Astrocyte of the cerebellum (primary cell): ENCODE measurements at regions not wholly inside any gene's neighbourhood (a gene's known extent, or its start where the extent isn't known, plus 50 kb on each side); places are given as distances from the start of the nearest gene placed in this dataset.

Experiments used
- DNase-seq: peaks from one replicate; pipeline ENCODE4 v3.0.0-alpha.2; 2011; ENCODE audit warnings: low read depth
- H3K4me3 ChIP-seq: 2 replicates; pipeline ENCODE4 v1.5.1; 2011; ENCODE audit warnings: mild to moderate bottlenecking, low read depth, low read length, moderate library complexity
- in situ Hi-C: cut with HindIII; loops from 2 replicates; pipeline ENCODE4 v1.10.0; 2017; ENCODE audit warnings: low sequenced_read_pairs
- TF ChIP-seq, protein P1 (sequence below): IDR thresholded peaks from 2 replicates; pipeline ENCODE4 v1.5.1; 2012; ENCODE audit warnings: low read length, low read depth, moderate library complexity, mild to moderate bottlenecking; ENCODE audit errors: missing control alignments

DNA sequence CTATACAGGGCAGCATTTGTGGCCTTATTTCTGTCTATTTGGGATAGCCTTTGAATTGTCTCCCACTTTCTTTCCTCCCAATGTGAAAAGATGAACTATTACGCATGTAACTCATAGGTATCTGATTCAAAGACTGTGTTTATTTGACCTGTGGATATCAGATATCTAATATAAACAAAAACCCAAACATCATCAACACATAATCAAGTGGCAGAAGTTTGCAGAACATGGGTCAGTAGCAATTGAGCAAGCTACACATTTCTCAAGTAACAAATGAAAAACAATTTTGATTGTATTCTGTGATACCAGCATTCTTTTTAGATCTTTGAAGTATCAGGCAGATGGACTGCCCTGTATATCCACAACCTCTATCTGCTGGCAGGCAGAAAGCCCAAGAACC lies 490.5 kb upstream of the ADGRL2 start:
- in situ Hi-C loops = no loop called here
- TF ChIP-seq, protein P1, sequence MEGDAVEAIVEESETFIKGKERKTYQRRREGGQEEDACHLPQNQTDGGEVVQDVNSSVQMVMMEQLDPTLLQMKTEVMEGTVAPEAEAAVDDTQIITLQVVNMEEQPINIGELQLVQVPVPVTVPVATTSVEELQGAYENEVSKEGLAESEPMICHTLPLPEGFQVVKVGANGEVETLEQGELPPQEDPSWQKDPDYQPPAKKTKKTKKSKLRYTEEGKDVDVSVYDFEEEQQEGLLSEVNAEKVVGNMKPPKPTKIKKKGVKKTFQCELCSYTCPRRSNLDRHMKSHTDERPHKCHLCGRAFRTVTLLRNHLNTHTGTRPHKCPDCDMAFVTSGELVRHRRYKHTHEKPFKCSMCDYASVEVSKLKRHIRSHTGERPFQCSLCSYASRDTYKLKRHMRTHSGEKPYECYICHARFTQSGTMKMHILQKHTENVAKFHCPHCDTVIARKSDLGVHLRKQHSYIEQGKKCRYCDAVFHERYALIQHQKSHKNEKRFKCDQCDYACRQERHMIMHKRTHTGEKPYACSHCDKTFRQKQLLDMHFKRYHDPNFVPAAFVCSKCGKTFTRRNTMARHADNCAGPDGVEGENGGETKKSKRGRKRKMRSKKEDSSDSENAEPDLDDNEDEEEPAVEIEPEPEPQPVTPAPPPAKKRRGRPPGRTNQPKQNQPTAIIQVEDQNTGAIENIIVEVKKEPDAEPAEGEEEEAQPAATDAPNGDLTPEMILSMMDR = no peak
- no peak for DNase-seq
- H3K4me3 ChIP-seq = no peak overlapping the region

DNA sequence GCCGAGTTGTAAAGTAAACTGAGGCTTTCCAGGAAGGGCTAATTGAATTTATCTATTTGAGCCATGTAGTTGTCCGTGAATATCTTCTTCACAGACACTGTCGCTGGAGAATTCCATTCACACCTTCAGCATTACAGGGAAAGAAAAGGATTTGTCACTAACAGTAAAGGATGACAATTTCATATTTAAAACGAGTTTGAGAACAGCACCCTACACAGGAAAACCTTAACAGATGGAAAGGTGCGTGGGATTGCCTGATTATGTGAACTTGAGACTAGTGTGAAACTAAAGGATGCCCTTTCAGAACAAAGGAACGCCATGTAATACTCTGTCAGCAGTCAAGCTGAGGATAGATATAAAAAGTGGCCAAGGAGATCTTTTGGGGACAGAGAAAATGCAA lies 492.5 kb upstream of the ADGRL2 start:
- DNase-seq = no peak
- in situ Hi-C loops = no loop called here
- TF ChIP-seq, protein P1 = no peak
- H3K4me3 ChIP-seq = no peak overlapping the region

DNA sequence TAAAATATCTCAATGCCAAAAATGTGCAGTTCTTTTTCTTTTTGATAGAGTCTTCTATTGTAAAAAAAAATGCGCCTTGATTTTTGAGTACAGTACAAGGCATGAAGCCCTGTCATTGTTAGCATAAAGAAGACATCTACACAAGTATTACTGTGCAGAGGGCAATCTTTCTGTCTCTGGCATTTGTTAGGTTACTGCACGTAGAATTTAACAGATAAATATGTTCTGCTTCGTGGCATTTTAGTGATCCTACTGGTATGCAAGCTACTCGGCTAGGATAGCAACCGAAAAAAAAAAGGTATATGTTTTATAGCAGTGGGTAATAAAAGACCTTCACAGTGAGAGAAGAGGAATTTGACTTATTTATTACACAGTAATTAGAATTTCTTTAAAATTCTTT lies 492.9 kb upstream of the ADGRL2 start:
- DNase-seq = no peak
- H3K4me3 ChIP-seq = no peak overlapping the region
- in situ Hi-C loops = no loop called here
- TF ChIP-seq, protein P1 = no peak

DNA sequence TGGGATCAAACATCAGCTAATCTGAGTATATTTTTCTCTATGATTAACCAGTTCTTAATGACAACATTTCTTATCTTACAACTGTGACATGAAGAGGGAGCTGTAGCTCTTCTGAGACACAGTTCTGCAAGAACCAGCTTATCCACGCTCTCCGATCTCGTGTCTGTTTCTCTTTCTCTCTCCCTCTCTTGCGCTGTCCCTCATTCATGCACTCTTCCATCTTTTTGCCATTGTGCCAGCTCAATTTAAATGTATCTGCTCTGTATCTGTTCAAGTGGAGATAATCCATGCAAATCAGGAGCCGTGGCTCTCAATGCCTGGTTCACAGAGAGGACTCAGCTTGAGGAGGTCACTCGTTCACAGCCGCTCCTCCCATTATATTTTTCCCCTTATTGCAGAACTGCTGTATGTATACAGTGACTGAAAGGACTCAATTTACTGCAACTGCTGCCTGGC lies 494.7 kb upstream of the ADGRL2 start:
- in situ Hi-C loops = no loop called here
- peak; percentile 35 for DNase-seq
- TF ChIP-seq, protein P1 = peak; percentile 46
- H3K4me3 ChIP-seq = peak overlapping the region; percentile 41

DNA sequence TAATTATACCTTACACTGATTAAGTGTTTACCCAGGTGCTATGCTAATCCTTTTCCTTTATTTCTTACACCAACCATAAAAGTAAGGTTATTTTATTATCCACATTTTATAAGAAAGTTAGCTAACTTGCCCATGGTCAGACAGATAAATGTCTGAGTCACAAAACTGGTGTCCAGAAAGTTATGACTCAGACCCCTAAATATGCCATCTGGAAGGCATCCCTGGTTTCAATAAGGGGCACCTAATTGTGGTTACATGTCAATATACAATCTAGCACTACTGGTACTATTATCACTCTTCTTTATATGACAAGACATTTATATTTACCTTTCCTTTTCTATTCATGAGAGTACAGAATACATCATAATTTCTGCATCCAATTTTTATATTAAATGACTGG lies 496.5 kb upstream of the ADGRL2 start:
- H3K4me3 ChIP-seq = no peak overlapping the region
- in situ Hi-C loops = no loop called here
- DNase-seq = no peak
- TF ChIP-seq, protein P1 = no peak

DNA sequence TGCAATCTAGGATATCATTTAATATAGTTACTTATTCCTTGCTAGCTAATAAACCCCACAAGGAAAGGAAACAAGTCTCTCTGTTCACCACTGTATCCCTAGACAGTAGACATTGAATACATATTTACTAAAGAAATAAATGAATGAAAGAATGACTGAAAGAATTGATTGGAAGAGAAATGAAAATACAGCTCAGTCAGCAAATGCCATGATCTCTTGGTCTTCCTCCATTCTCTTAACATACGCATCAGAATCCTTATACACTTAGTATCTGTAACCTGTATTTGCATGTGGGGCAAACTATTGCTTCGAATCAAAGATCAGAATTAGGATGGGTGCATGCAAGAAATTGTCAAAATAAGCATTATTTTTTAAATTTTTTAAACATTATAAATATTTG lies 500.8 kb upstream of the ADGRL2 start:
- TF ChIP-seq, protein P1 = no peak
- H3K4me3 ChIP-seq = no peak overlapping the region
- DNase-seq = no peak
- in situ Hi-C loops = no loop called here

DNA sequence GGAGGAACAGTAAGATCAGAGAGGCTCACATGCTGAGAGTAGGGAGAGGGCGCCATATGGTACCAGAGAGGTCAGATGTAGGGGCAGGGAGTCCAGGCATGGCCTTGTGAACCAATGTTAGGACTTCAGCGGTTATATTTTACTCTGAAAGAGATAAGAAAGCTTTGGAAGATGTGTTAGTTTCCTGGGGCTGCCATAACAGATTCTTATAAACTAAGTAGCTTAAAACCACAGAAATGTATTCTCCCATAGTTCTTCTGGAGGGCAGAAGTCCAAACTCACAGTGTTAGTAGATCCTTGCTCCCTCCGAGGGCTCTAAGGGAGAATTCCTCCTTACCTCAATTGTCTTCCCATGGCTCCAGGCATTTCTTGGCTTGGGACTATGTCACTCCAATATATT lies 502.5 kb upstream of the ADGRL2 start:
- no peak overlapping the region for H3K4me3 ChIP-seq
- in situ Hi-C loops = no loop called here
- TF ChIP-seq, protein P1 = no peak
- no peak for DNase-seq
